Memory B cell (primary cell): ENCODE measurements at regions not wholly inside any gene's neighbourhood (a gene's known extent, or its start where the extent isn't known, plus 50 kb on each side); places are given as distances from the start of the nearest gene placed in this dataset.

Experiments used
- ATAC-seq: fragments of 150-1000 bp; cut with Tn5 transposase; 2 replicates; pipeline ENCODE4 v1.10.0; 2021; ENCODE audit warnings: low read depth, mild to moderate bottlenecking, moderate library complexity
- DNase-seq, 2 donors: peaks; one replicate each; pipeline ENCODE4 v3.0.0; 2022; ENCODE audit warnings: low spot score in 2 of 2
- H3K27ac Mint-ChIP-seq: one replicate; pipeline ENCODE4 v1.8.0; 2022; ENCODE audit warnings: mild to moderate bottlenecking, moderate library complexity, mixed read lengths
- H3K27me3 Mint-ChIP-seq: one replicate; pipeline ENCODE4 v1.8.0; 2022; ENCODE audit warnings: mixed read lengths
- H3K36me3 Mint-ChIP-seq: one replicate; pipeline ENCODE4 v1.8.0; 2022; ENCODE audit warnings: mild to moderate bottlenecking, mixed read lengths
- H3K4me1 Mint-ChIP-seq: one replicate; pipeline ENCODE4 v1.8.0; 2022; ENCODE audit warnings: mixed read lengths
- H3K4me3 Mint-ChIP-seq: one replicate; pipeline ENCODE4 v1.8.0; 2022; ENCODE audit warnings: mild to moderate bottlenecking, moderate library complexity, mixed read lengths
- H3K9me3 Mint-ChIP-seq: one replicate; pipeline ENCODE4 v1.8.0; 2022; ENCODE audit warnings: mixed read lengths

GRCh38 chr3:22916933-22917332, 286.2 kb upstream of the UBE2E2 start:
- no peak overlapping the region for H3K4me3 Mint-ChIP-seq
- DNase-seq, result no peak
- no peak for ATAC-seq
- no peaks in the 10 kb centered on the region for H3K4me1 Mint-ChIP-seq
- H3K27me3 Mint-ChIP-seq, result peaks cover 6% of the 10 kb centered on the region
- H3K27ac Mint-ChIP-seq, result no peak overlapping the region
- no peaks in the 10 kb centered on the region for H3K36me3 Mint-ChIP-seq
- H3K9me3 Mint-ChIP-seq, result no peaks in the 10 kb centered on the region

GRCh38 chr3:22920006-22920405, 283.1 kb upstream of the UBE2E2 start:
- H3K4me3 Mint-ChIP-seq, result no peak overlapping the region
- H3K27ac Mint-ChIP-seq, result no peak overlapping the region
- no peak for ATAC-seq
- peaks cover 5% of the 10 kb centered on the region for H3K27me3 Mint-ChIP-seq
- H3K9me3 Mint-ChIP-seq, result no peaks in the 10 kb centered on the region
- DNase-seq, result no peak
- no peaks in the 10 kb centered on the region for H3K36me3 Mint-ChIP-seq
- no peaks in the 10 kb centered on the region for H3K4me1 Mint-ChIP-seq

- Mint-ChIP-seq H3K4me3 (no peak overlapping the region), H3K9me3 (no peaks in the 10 kb centered on the region), H3K27ac (no peak overlapping the region), H3K27me3 (peaks cover 2% of the 10 kb centered on the region), H3K36me3 (no peaks in the 10 kb centered on the region), H3K4me1 (no peaks in the 10 kb centered on the region)
- ATAC-seq (no peak), DNase-seq (no peak)
Observed at GRCh38 chr3:22922317-22922716, 280.8 kb upstream of the UBE2E2 start.

GRCh38 chr3:22923711-22924110, 279.4 kb upstream of the UBE2E2 start:
- Mint-ChIP-seq H3K4me1 (no peaks in the 10 kb centered on the region), H3K27ac (no peak overlapping the region), H3K27me3 (peaks cover 2% of the 10 kb centered on the region), H3K9me3 (no peaks in the 10 kb centered on the region), H3K4me3 (no peak overlapping the region), H3K36me3 (no peaks in the 10 kb centered on the region)
- ATAC-seq (no peak), DNase-seq (no peak)

- Mint-ChIP-seq H3K36me3 (no peaks in the 10 kb centered on the region), H3K4me3 (no peak overlapping the region), H3K27ac (no peak overlapping the region), H3K4me1 (no peaks in the 10 kb centered on the region), H3K27me3 (peaks cover under 1% of the 10 kb centered on the region), H3K9me3 (no peaks in the 10 kb centered on the region)
- no peak for DNase-seq
- no peak for ATAC-seq
Observed at GRCh38 chr3:22928216-22929110, 274.7 kb upstream of the UBE2E2 start.

- no peaks in the 10 kb centered on the region for H3K9me3 Mint-ChIP-seq
- no peak for ATAC-seq
- H3K4me3 Mint-ChIP-seq, result no peak overlapping the region
- no peak for DNase-seq
- no peaks in the 10 kb centered on the region for H3K4me1 Mint-ChIP-seq
- no peak overlapping the region for H3K27ac Mint-ChIP-seq
- H3K36me3 Mint-ChIP-seq, result no peaks in the 10 kb centered on the region
- H3K27me3 Mint-ChIP-seq, result no peaks in the 10 kb centered on the region
Observed at GRCh38 chr3:22933051-22933840, 269.9 kb upstream of the UBE2E2 start.

DNA sequence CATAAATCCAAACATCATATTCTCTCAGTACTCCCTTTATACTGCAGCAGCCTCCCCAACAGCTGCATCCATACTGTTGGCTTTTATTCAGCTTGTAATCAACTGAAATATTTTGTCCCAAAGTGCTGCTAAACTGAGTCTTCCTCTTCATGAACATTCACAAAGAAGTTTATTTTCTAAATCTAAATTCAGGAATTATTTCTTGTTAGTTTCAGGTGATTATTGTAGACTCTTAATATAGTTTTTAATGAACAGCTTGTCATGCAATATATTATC, 269.3 kb upstream of the UBE2E2 start:
- Mint-ChIP-seq H3K4me1 (no peaks in the 10 kb centered on the region), H3K36me3 (no peaks in the 10 kb centered on the region), H3K9me3 (no peaks in the 10 kb centered on the region), H3K27me3 (no peaks in the 10 kb centered on the region), H3K4me3 (no peak overlapping the region), H3K27ac (no peak overlapping the region)
- no peak for ATAC-seq
- DNase-seq, result no peak

- no peaks in the 10 kb centered on the region for H3K36me3 Mint-ChIP-seq
- no peak overlapping the region for H3K4me3 Mint-ChIP-seq
- no peak for ATAC-seq
- H3K9me3 Mint-ChIP-seq, result no peaks in the 10 kb centered on the region
- no peaks in the 10 kb centered on the region for H3K4me1 Mint-ChIP-seq
- H3K27ac Mint-ChIP-seq, result no peak overlapping the region
- H3K27me3 Mint-ChIP-seq, result no peaks in the 10 kb centered on the region
- no peak for DNase-seq
Observed at GRCh38 chr3:22935040-22935439, 268.1 kb upstream of the UBE2E2 start.

- DNase-seq (no peak), ATAC-seq (no peak)
- Mint-ChIP-seq H3K4me3 (no peak overlapping the region), H3K4me1 (no peaks in the 10 kb centered on the region), H3K9me3 (no peaks in the 10 kb centered on the region), H3K36me3 (no peaks in the 10 kb centered on the region), H3K27ac (no peak overlapping the region), H3K27me3 (no peaks in the 10 kb centered on the region)
Observed at GRCh38 chr3:22937536-22937935, 265.6 kb upstream of the UBE2E2 start.

DNA sequence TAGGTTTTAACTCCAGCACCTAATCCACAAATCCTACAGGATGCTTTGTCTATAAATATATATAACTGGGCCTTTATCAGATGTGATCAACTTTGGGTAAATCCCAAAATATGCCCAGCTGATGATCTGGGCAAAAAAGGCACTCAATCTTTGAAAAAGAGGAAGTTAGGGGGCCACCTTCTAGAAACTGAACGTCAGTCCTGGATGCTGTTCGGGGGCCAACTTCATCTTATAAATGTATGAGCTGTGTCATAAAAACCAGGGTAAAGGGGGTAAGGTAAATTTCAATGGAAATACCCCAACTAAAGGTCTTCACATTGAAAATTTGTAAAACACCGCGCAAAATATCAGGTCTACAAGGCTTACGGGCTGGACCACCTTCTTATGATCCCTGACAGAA, 264.4 kb upstream of the UBE2E2 start:
- H3K9me3 Mint-ChIP-seq, result no peaks in the 10 kb centered on the region
- H3K4me1 Mint-ChIP-seq, result no peaks in the 10 kb centered on the region
- no peak overlapping the region for H3K4me3 Mint-ChIP-seq
- H3K27ac Mint-ChIP-seq, result no peak overlapping the region
- no peaks in the 10 kb centered on the region for H3K36me3 Mint-ChIP-seq
- DNase-seq (no peak), ATAC-seq (no peak)
- no peaks in the 10 kb centered on the region for H3K27me3 Mint-ChIP-seq

GRCh38 chr3:22939349-22939748, 263.8 kb upstream of the UBE2E2 start:
- Mint-ChIP-seq H3K27me3 (no peaks in the 10 kb centered on the region), H3K4me3 (no peak overlapping the region), H3K9me3 (no peaks in the 10 kb centered on the region), H3K4me1 (no peaks in the 10 kb centered on the region), H3K36me3 (no peaks in the 10 kb centered on the region), H3K27ac (no peak overlapping the region)
- ATAC-seq (no peak), DNase-seq (no peak)

- DNase-seq, result no peak
- peaks cover under 1% of the 10 kb centered on the region for H3K27me3 Mint-ChIP-seq
- H3K36me3 Mint-ChIP-seq, result no peaks in the 10 kb centered on the region
- H3K9me3 Mint-ChIP-seq, result no peaks in the 10 kb centered on the region
- no peak overlapping the region for H3K27ac Mint-ChIP-seq
- H3K4me3 Mint-ChIP-seq, result no peak overlapping the region
- no peak for ATAC-seq
- H3K4me1 Mint-ChIP-seq, result no peaks in the 10 kb centered on the region
Observed at GRCh38 chr3:22940285-22940684, 262.8 kb upstream of the UBE2E2 start.

DNA sequence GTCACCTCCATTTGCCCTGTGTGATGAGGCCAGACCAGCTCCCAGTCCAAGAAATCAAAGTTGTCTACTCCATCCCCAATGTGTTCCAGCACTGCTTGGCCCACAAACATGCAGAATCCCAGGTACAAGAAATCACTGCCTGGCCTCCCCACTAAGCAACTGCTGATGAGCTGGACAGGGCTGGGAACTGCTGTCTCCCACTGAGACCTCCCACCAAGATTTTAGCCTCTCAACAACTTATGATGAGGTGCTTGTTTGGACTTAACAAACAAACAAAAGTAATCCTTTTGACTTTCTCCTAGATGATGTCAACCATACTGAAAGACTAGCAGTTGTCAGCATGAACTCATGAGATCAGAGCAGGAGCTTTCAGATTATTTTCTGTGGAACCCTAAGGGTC, 260.1 kb upstream of the UBE2E2 start:
- Mint-ChIP-seq H3K27ac (no peak overlapping the region), H3K27me3 (peaks cover 1% of the 10 kb centered on the region), H3K36me3 (no peaks in the 10 kb centered on the region), H3K4me1 (no peaks in the 10 kb centered on the region), H3K9me3 (no peaks in the 10 kb centered on the region), H3K4me3 (no peak overlapping the region)
- no peak for DNase-seq
- ATAC-seq, result no peak

DNA sequence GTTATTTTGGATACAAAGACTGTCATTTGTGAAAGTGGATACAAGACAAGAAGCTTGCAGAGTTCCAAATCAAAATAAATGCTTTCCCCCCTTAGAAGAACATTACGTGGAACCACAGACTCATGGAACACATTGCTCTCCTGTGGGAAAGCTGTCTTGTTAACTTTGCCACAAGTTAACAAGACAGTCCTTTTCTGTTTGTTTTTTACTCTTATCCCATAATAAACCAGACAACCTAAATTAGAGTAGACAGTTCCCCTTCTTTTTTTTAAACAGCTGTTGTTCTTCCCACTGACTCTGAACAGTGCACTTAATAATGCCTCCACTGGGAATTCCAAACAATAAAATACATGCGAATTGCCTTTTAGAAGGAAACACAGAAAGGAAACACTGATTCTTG, 255.3 kb upstream of the UBE2E2 start:
- Mint-ChIP-seq H3K27me3 (peaks cover 1% of the 10 kb centered on the region), H3K27ac (no peak overlapping the region), H3K4me3 (no peak overlapping the region), H3K4me1 (no peaks in the 10 kb centered on the region), H3K36me3 (no peaks in the 10 kb centered on the region), H3K9me3 (peaks cover 1% of the 10 kb centered on the region)
- ATAC-seq, result no peak
- DNase-seq, result no peak

DNA sequence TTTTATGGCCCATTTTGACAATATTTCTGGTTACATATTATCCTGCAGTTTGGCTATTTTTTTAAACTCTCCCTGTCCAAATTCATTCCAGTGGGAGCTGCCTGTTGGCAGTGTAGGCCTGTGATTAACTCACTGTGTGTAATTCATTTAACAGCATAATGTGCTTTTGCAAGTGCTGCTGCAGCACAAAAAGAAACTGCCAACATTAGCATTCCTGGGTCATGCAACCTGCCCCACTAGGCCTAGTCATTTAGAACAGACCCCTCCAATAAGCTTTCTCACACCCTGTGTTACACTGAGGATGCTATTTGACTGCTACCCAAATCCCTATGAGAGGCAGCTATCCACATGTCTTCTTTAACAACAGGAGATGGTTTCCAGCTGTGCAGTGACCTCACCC, 251.2 kb upstream of the UBE2E2 start:
- no peak overlapping the region for H3K27ac Mint-ChIP-seq
- ATAC-seq, result no peak
- no peak overlapping the region for H3K4me3 Mint-ChIP-seq
- H3K4me1 Mint-ChIP-seq, result no peaks in the 10 kb centered on the region
- no peaks in the 10 kb centered on the region for H3K36me3 Mint-ChIP-seq
- H3K9me3 Mint-ChIP-seq, result peaks cover 1% of the 10 kb centered on the region
- H3K27me3 Mint-ChIP-seq, result no peaks in the 10 kb centered on the region
- DNase-seq, result no peak
